ENCODE measurements at regions not wholly inside any gene's neighbourhood (a gene's known extent, or its start where the extent isn't known, plus 50 kb on each side); places are given as distances from the start of the nearest gene placed in this dataset.
"Not testable (repeated sequence)": the region's sequence is repeated elsewhere in the genome, so short reads cannot be mapped to it uniquely, and the experiment has no call there.

GRCh38 chr6:130644175-130644574, 183.0 kb upstream of the SMLR1 start:
- no peak overlapping the region for H3K27ac ChIP-seq (ENCODE audit: low read depth, low read length)
- H3K27me3 ChIP-seq (ENCODE audit: control insufficient read depth in 1 of 2, insufficient read depth in 2 of 2, low read length in 2 of 2): no peaks in the 10 kb centered on the region
- no peaks in the 10 kb centered on the region for H3K9me3 ChIP-seq (ENCODE audit: low read length)
- H3K9ac ChIP-seq (ENCODE audit: low read length): no peak overlapping the region
- no peaks in the 10 kb centered on the region for H3K36me3 ChIP-seq (ENCODE audit: insufficient read depth, low read length)
- H3K4me3 ChIP-seq (ENCODE audit: low read depth in 1 of 2, low read length in 2 of 2): no peak overlapping the region
- no peaks in the 10 kb centered on the region for H3K4me1 ChIP-seq (ENCODE audit: insufficient read depth, low read length)

DNA sequence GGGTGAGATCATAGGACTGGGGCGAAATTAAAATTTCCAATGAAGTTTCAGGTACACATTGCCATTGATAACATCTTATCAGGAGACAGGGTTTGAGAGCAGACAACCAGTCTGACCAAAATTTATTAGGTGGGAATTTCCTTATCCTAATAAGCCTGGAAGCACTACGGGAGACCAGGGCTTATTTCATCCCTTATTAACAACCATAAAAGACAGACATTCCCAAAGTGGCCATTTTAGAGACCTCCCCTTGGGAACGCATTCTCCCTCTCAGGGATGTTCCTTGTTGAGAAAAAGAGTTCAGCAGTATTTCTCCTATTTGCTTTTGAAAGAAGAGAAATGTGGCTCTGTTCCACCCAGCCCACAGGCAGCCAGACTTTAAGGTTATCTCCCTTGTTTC, 182.4 kb upstream of the SMLR1 start:
- not testable (repeated sequence) for H3K4me3 ChIP-seq (ENCODE audit: low read depth in 1 of 2, low read length in 2 of 2); H3K9me3 ChIP-seq (ENCODE audit: low read length); H3K27me3 ChIP-seq (ENCODE audit: control insufficient read depth in 1 of 2, insufficient read depth in 2 of 2, low read length in 2 of 2); H3K9ac ChIP-seq (ENCODE audit: low read length); H3K27ac ChIP-seq (ENCODE audit: low read depth, low read length); H3K4me1 ChIP-seq (ENCODE audit: insufficient read depth, low read length); H3K36me3 ChIP-seq (ENCODE audit: insufficient read depth, low read length)

- Histone ChIP-seq H3K36me3 (ENCODE audit: insufficient read depth, low read length) (no peaks in the 10 kb centered on the region), H3K9ac (ENCODE audit: low read length) (no peak overlapping the region), H3K4me1 (ENCODE audit: insufficient read depth, low read length) (no peaks in the 10 kb centered on the region), H3K9me3 (ENCODE audit: low read length) (no peaks in the 10 kb centered on the region), H3K4me3 (ENCODE audit: low read depth in 1 of 2, low read length in 2 of 2) (no peak overlapping the region), H3K27me3 (ENCODE audit: control insufficient read depth in 1 of 2, insufficient read depth in 2 of 2, low read length in 2 of 2) (no peaks in the 10 kb centered on the region), H3K27ac (ENCODE audit: low read depth, low read length) (no peak overlapping the region)
Measured at GRCh38 chr6:130647246-130647645, 180.0 kb upstream of the SMLR1 start.

GRCh38 chr6:130655586-130655985, 171.6 kb upstream of the SMLR1 start:
- no peaks in the 10 kb centered on the region for H3K27me3 ChIP-seq (ENCODE audit: control insufficient read depth in 1 of 2, insufficient read depth in 2 of 2, low read length in 2 of 2)
- no peak overlapping the region for H3K4me3 ChIP-seq (ENCODE audit: low read depth in 1 of 2, low read length in 2 of 2)
- H3K4me1 ChIP-seq (ENCODE audit: insufficient read depth, low read length): no peaks in the 10 kb centered on the region
- no peaks in the 10 kb centered on the region for H3K36me3 ChIP-seq (ENCODE audit: insufficient read depth, low read length)
- no peaks in the 10 kb centered on the region for H3K9me3 ChIP-seq (ENCODE audit: low read length)
- no peak overlapping the region for H3K27ac ChIP-seq (ENCODE audit: low read depth, low read length)
- no peak overlapping the region for H3K9ac ChIP-seq (ENCODE audit: low read length)

GRCh38 chr6:130661077-130661476, 166.1 kb upstream of the SMLR1 start:
- H3K4me3 ChIP-seq (ENCODE audit: low read depth in 1 of 2, low read length in 2 of 2): no peak overlapping the region
- H3K9me3 ChIP-seq (ENCODE audit: low read length): no peaks in the 10 kb centered on the region
- H3K36me3 ChIP-seq (ENCODE audit: insufficient read depth, low read length): no peaks in the 10 kb centered on the region
- H3K9ac ChIP-seq (ENCODE audit: low read length): no peak overlapping the region
- H3K27ac ChIP-seq (ENCODE audit: low read depth, low read length): no peak overlapping the region
- no peaks in the 10 kb centered on the region for H3K27me3 ChIP-seq (ENCODE audit: control insufficient read depth in 1 of 2, insufficient read depth in 2 of 2, low read length in 2 of 2)
- no peaks in the 10 kb centered on the region for H3K4me1 ChIP-seq (ENCODE audit: insufficient read depth, low read length)

- Histone ChIP-seq H3K4me3 (ENCODE audit: low read depth in 1 of 2, low read length in 2 of 2) (no peak overlapping the region), H3K9me3 (ENCODE audit: low read length) (no peaks in the 10 kb centered on the region), H3K27me3 (ENCODE audit: control insufficient read depth in 1 of 2, insufficient read depth in 2 of 2, low read length in 2 of 2) (no peaks in the 10 kb centered on the region), H3K36me3 (ENCODE audit: insufficient read depth, low read length) (no peaks in the 10 kb centered on the region), H3K4me1 (ENCODE audit: insufficient read depth, low read length) (peaks cover 4% of the 10 kb centered on the region), H3K9ac (ENCODE audit: low read length) (no peak overlapping the region), H3K27ac (ENCODE audit: low read depth, low read length) (no peak overlapping the region)
Measured at GRCh38 chr6:130666786-130667185, 160.4 kb upstream of the SMLR1 start.

GRCh38 chr6:130670142-130670541, 157.1 kb upstream of the SMLR1 start:
- Histone ChIP-seq H3K4me3 (ENCODE audit: low read depth in 1 of 2, low read length in 2 of 2) (no peak overlapping the region), H3K4me1 (ENCODE audit: insufficient read depth, low read length) (peaks cover 4% of the 10 kb centered on the region), H3K9ac (ENCODE audit: low read length) (no peak overlapping the region), H3K36me3 (ENCODE audit: insufficient read depth, low read length) (no peaks in the 10 kb centered on the region), H3K9me3 (ENCODE audit: low read length) (no peaks in the 10 kb centered on the region), H3K27me3 (ENCODE audit: control insufficient read depth in 1 of 2, insufficient read depth in 2 of 2, low read length in 2 of 2) (no peaks in the 10 kb centered on the region), H3K27ac (ENCODE audit: low read depth, low read length) (no peak overlapping the region)

DNA sequence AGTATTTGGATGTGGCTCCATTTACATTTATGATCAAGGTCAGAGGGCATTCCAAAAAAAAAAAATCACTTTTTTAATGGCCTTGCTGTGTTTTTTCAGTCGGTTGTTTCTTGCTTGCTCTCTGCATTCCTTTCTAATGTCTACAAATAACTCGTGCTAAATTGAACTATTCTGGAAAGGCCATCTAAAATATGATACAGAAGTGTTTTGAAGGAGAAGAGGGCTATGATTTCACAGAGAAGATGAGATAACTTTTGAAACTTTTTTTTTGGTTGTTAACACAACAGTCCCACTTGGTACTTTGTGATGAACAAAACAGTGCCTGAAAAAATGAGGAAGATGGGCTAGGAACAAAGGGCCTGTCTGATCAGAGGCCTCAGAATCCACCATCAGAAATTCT, 156.1 kb upstream of the SMLR1 start:
- Histone ChIP-seq H3K4me1 (ENCODE audit: insufficient read depth, low read length) (peaks cover 10% of the 10 kb centered on the region), H3K27me3 (ENCODE audit: control insufficient read depth in 1 of 2, insufficient read depth in 2 of 2, low read length in 2 of 2) (no peaks in the 10 kb centered on the region), H3K36me3 (ENCODE audit: insufficient read depth, low read length) (no peaks in the 10 kb centered on the region), H3K9me3 (ENCODE audit: low read length) (no peaks in the 10 kb centered on the region), H3K27ac (ENCODE audit: low read depth, low read length) (no peak overlapping the region), H3K9ac (ENCODE audit: low read length) (no peak overlapping the region), H3K4me3 (ENCODE audit: low read depth in 1 of 2, low read length in 2 of 2) (no peak overlapping the region)

DNA sequence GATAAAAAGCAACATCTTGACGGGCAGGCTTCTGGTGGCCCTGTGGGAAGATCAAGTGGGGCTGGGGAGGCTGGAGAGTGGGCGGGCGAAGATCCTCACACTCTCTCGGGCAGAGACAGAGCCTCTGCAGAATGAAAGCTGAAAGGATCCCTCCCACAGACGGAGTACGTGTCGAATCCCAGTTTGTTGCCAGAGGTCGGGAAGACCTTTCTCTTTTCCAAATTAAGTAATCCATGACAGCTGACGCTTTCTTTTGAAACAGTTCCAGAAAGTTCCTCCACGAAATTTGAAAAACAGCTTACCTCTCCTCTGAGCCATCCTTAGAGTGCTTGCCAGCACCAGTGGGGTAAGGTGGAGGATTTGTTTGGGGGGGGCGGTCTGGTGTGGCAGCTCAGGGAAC, 155.6 kb upstream of the SMLR1 start:
- Histone ChIP-seq H3K4me1 (ENCODE audit: insufficient read depth, low read length) (peaks cover 10% of the 10 kb centered on the region), H3K27me3 (ENCODE audit: control insufficient read depth in 1 of 2, insufficient read depth in 2 of 2, low read length in 2 of 2) (no peaks in the 10 kb centered on the region), H3K9me3 (ENCODE audit: low read length) (no peaks in the 10 kb centered on the region), H3K4me3 (ENCODE audit: low read depth in 1 of 2, low read length in 2 of 2) (no peak overlapping the region), H3K36me3 (ENCODE audit: insufficient read depth, low read length) (no peaks in the 10 kb centered on the region), H3K9ac (ENCODE audit: low read length) (no peak overlapping the region), H3K27ac (ENCODE audit: low read depth, low read length) (no peak overlapping the region)

DNA sequence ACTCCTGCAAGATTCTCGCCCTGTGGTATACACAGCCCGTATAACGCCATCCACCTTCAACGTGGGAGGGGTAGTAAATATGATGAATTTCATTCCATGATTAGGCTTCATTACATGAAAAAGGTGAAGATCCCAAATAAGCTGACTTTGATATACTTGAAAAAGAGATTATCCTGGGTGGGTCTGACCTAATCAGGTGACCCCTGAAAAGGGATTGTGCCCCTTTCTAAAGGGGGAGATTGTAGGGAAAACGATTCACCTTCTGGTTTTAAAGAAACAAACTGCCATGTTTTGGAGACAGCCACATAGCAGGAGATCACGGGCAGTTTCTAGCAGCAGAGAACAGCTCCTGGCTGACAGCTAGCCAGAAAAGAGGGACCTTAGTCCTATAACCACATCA, 155.1 kb upstream of the SMLR1 start:
- no peaks in the 10 kb centered on the region for H3K36me3 ChIP-seq (ENCODE audit: insufficient read depth, low read length)
- no peak overlapping the region for H3K9ac ChIP-seq (ENCODE audit: low read length)
- no peak overlapping the region for H3K27ac ChIP-seq (ENCODE audit: low read depth, low read length)
- H3K27me3 ChIP-seq (ENCODE audit: control insufficient read depth in 1 of 2, insufficient read depth in 2 of 2, low read length in 2 of 2): no peaks in the 10 kb centered on the region
- H3K4me1 ChIP-seq (ENCODE audit: insufficient read depth, low read length): peaks cover 10% of the 10 kb centered on the region
- no peaks in the 10 kb centered on the region for H3K9me3 ChIP-seq (ENCODE audit: low read length)
- no peak overlapping the region for H3K4me3 ChIP-seq (ENCODE audit: low read depth in 1 of 2, low read length in 2 of 2)

- Histone ChIP-seq H3K4me3 (ENCODE audit: low read depth in 1 of 2, low read length in 2 of 2) (no peak overlapping the region), H3K4me1 (ENCODE audit: insufficient read depth, low read length) (peaks cover 6% of the 10 kb centered on the region), H3K9ac (ENCODE audit: low read length) (no peak overlapping the region), H3K27ac (ENCODE audit: low read depth, low read length) (no peak overlapping the region), H3K27me3 (ENCODE audit: control insufficient read depth in 1 of 2, insufficient read depth in 2 of 2, low read length in 2 of 2) (no peaks in the 10 kb centered on the region), H3K36me3 (ENCODE audit: insufficient read depth, low read length) (no peaks in the 10 kb centered on the region), H3K9me3 (ENCODE audit: low read length) (no peaks in the 10 kb centered on the region)
Measured at GRCh38 chr6:130674604-130675003, 152.6 kb upstream of the SMLR1 start.

DNA sequence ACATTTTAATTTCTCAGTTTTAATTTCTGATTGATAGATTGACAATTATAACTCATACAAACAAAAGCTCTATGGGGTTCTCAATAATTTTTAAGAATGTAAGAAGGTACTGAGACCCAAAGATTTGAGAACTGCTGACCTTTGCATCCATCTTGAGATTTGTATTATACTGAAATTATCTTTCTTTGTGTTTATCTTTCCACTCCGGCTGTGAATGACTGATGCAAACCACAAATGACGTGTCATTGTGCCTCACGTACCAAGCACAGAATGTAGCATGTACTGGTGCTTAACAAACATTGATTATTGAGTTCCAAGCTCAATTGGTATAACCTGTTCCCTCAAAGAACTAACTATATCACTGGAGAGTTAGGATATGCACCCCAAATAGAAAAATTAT, 152.1 kb upstream of the SMLR1 start:
- Histone ChIP-seq H3K27ac (ENCODE audit: low read depth, low read length) (no peak overlapping the region), H3K4me3 (ENCODE audit: low read depth in 1 of 2, low read length in 2 of 2) (no peak overlapping the region), H3K36me3 (ENCODE audit: insufficient read depth, low read length) (no peaks in the 10 kb centered on the region), H3K4me1 (ENCODE audit: insufficient read depth, low read length) (peaks cover 6% of the 10 kb centered on the region), H3K9me3 (ENCODE audit: low read length) (no peaks in the 10 kb centered on the region), H3K27me3 (ENCODE audit: control insufficient read depth in 1 of 2, insufficient read depth in 2 of 2, low read length in 2 of 2) (no peaks in the 10 kb centered on the region), H3K9ac (ENCODE audit: low read length) (no peak overlapping the region)
